Spleen (tissue), 11 donors: ENCODE measurements at regions not wholly inside any gene's neighbourhood (a gene's known extent, or its start where the extent isn't known, plus 50 kb on each side); places are given as distances from the start of the nearest gene placed in this dataset.
"Not testable (repeated sequence)": the region's sequence is repeated elsewhere in the genome, so short reads cannot be mapped to it uniquely, and the experiment has no call there.

Experiments used
- DNase-seq: peaks from one replicate; pipeline ENCODE4 v3.0.0-alpha.2; 2020
- H3K27ac ChIP-seq, 8 donors: fragments of 200-600 bp; sonication (generic) in 7 of 8; 1 replicate in 4 of 8; 2 replicates in 4 of 8; pipeline versions ENCODE4 v1.5.0 to v1.8.0; 2016 to 2021; ENCODE audit warnings: inconsistent platforms in 4 of 8, mild to moderate bottlenecking in 4 of 8, moderate library complexity in 1 of 8
- H3K27me3 ChIP-seq, 7 donors: fragments of 200-600 bp; sonication (generic) in 6 of 7; replicated peaks in 1 of 7; 1 replicate in 4 of 7; 2 replicates in 3 of 7; pipeline versions ENCODE4 v1.5.0 to v1.8.0; 2016 to 2021; ENCODE audit warnings: inconsistent platforms in 3 of 7, mild to moderate bottlenecking in 1 of 7
- H3K36me3 ChIP-seq, 6 donors: fragments of 200-600 bp; sonication (generic) in 5 of 6; 1 replicate in 4 of 6; 2 replicates in 2 of 6; pipeline versions ENCODE4 v1.5.0 to v1.8.0; 2016 to 2021; ENCODE audit warnings: inconsistent platforms in 2 of 6
- H3K4me1 ChIP-seq, 6 donors: fragments of 200-600 bp; sonication (generic) in 5 of 6; 1 replicate in 3 of 6; 2 replicates in 3 of 6; pipeline versions ENCODE4 v1.5.0 to v1.8.0; 2016 to 2021; ENCODE audit warnings: inconsistent platforms in 3 of 6
- H3K4me3 ChIP-seq, 8 donors: fragments of 200-600 bp; sonication (generic) in 7 of 8; 1 replicate in 4 of 8; 2 replicates in 4 of 8; pipeline versions ENCODE4 v1.5.0 to v1.8.0; 2016 to 2021; ENCODE audit warnings: inconsistent platforms in 4 of 8, mild to moderate bottlenecking in 4 of 8, moderate library complexity in 2 of 8
- H3K9me3 ChIP-seq, 8 donors: fragments of 200-600 bp; sonication (generic) in 7 of 8; 1 replicate in 4 of 8; 2 replicates in 4 of 8; pipeline versions ENCODE4 v1.5.0 to v1.8.0; 2016 to 2021; ENCODE audit warnings: inconsistent platforms in 4 of 8
- POLR2A ChIP-seq, 3 donors: fragments of 450-650 bp; IDR thresholded peaks; one replicate each; pipeline ENCODE4 v1.5.1; 2017; ENCODE audit warnings: antibody characterized with exemption in 3 of 3, mild to moderate bottlenecking in 1 of 3
- POLR2AphosphoS5 ChIP-seq, 3 donors: sonication (generic); formaldehyde crosslinking; IDR thresholded peaks; one replicate each; pipeline ENCODE4 v1.5.1; 2017; ENCODE audit warnings: antibody characterized with exemption in 3 of 3
- WGBS, 5 donors: extraction: QIAGEN DNeasy Blood & Tissue Kit in 3 of 5; methylation state at CpG; one replicate each; pipeline versions ENCODE4 v1.1.5 to v1.1.7; 2013 to 2018; 5-methylcytosine and 5-hydroxymethylcytosine counted together
- intact Hi-C: fragments of 100-400 bp; cut with DNase I; formaldehyde crosslinking; loops from one replicate; pipeline ENCODE4 v1.15.0; 2023; ENCODE audit warnings: low total_unique reads
- TF ChIP-seq, protein P1 (sequence below), 11 experiments: fragments of 200-600 bp in 7 of 11; fragments of 450-650 bp in 4 of 11; sonication (generic) in 4 of 11; IDR thresholded peaks in 8 of 11; conservative IDR thresholded peaks in 3 of 11; 1 replicate in 7 of 11; 2 replicates in 4 of 11; pipeline versions ENCODE4 v1.4.0 to v1.8.0; 2016 to 2021; ENCODE audit warnings: antibody characterized with exemption in 11 of 11, inconsistent platforms in 4 of 11, mild to moderate bottlenecking in 1 of 11
- donor health status: healthy with polysubstance abuse.
- donor health status: DM: no; HTN: no; CAD: no; lungs with moderate emphysema.
- donor health status: DM: no; HTN: no; CAD: no.
- donor health status: Bipolar disorder and iron deficiency.
- donor health status: healthy.
- donor health status: DM: no; HTN: no; CAD: no.
- donor health status: DM: yes; HTN: yes; CAD: no.

DNA sequence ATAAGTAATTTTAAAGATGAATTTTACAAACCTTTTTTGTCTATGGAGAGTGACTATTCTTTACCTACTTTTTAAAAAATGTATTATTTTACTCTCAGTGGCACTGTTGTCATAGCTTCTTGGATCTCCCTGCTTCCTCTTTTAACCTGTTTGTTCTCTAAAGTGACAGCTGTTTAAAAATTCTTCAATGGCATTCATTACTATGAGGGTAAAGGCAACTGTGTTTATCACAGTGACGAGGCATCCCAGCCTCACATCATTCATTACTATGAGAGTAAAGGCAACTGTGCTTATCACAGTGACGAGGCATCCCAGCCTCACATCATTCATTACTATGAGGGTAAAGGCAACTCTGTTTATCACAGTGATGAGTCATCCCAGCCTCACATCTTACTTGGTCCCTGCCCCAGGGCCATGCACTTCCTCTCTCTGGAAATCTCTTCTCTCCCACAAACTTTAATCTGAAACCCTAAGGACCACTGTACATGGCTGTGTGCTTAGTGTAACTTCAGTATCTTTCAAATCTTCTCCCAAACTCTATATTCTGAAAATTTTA lies 101.7 kb upstream of the ZNF717 start:
- H3K36me3 ChIP-seq: no peaks in the 10 kb centered on the region
- no peak for DNase-seq
- H3K4me3 ChIP-seq: no peak overlapping the region
- peaks cover 0 to 14% (median 3%) of the 10 kb centered on the region in 8 donors for H3K9me3 ChIP-seq
- H3K27me3 ChIP-seq: no peaks in the 10 kb centered on the region
- no peak overlapping the region for H3K27ac ChIP-seq
- no peaks in the 10 kb centered on the region for H3K4me1 ChIP-seq
- WGBS, 5 donors: 48 to 60% (median 54%) methylated on average over 2 of the region's 2 CpGs
- TF ChIP-seq, protein P1, sequence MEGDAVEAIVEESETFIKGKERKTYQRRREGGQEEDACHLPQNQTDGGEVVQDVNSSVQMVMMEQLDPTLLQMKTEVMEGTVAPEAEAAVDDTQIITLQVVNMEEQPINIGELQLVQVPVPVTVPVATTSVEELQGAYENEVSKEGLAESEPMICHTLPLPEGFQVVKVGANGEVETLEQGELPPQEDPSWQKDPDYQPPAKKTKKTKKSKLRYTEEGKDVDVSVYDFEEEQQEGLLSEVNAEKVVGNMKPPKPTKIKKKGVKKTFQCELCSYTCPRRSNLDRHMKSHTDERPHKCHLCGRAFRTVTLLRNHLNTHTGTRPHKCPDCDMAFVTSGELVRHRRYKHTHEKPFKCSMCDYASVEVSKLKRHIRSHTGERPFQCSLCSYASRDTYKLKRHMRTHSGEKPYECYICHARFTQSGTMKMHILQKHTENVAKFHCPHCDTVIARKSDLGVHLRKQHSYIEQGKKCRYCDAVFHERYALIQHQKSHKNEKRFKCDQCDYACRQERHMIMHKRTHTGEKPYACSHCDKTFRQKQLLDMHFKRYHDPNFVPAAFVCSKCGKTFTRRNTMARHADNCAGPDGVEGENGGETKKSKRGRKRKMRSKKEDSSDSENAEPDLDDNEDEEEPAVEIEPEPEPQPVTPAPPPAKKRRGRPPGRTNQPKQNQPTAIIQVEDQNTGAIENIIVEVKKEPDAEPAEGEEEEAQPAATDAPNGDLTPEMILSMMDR (IDR thresholded peaks at IDR 0.05 in 8 of 11, conservative IDR thresholded peaks at IDR 0.05 in 3 of 11): no peak
- TF ChIP-seq POLR2A (IDR thresholded peaks at IDR 0.05) (no peak), POLR2AphosphoS5 (IDR thresholded peaks at IDR 0.05) (no peak)
- intact Hi-C loops: no loop called here

DNA sequence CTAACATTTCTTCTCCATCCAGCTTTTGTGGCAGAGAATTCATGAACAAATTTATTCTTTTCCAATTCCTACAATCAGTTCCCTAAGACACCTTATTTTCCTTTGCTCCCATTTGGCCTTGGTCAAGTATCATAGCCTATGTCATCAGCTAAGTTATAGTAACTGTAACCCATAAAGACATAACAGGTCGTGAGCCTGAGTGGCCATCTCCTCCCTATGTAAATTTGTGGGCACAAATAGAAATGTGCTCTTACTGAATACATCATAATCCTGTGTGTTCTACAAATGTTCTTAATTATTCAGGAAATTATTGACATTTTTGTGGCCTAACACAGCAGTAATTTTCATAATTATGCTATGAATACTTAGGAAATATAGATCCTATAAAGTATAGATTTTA lies 108.9 kb upstream of the ZNF717 start:
- 44 to 56% (median 55%) methylated on average over 1 of the region's 1 CpG for whole genome bisulfite sequencing, 5 donors
- Histone ChIP-seq H3K27ac (no peak overlapping the region), H3K4me3 (no peak overlapping the region), H3K27me3 (no peaks in the 10 kb centered on the region), H3K36me3 (no peaks in the 10 kb centered on the region), H3K4me1 (no peaks in the 10 kb centered on the region), H3K9me3 (no peaks in the 10 kb centered on the region)
- TF ChIP-seq POLR2A (IDR thresholded peaks at IDR 0.05) (no peak), POLR2AphosphoS5 (IDR thresholded peaks at IDR 0.05) (no peak)
- TF ChIP-seq, protein P1 (IDR thresholded peaks at IDR 0.05 in 8 of 11, conservative IDR thresholded peaks at IDR 0.05 in 3 of 11): no peak
- DNase-seq: no peak
- intact Hi-C loops: no loop called here

DNA sequence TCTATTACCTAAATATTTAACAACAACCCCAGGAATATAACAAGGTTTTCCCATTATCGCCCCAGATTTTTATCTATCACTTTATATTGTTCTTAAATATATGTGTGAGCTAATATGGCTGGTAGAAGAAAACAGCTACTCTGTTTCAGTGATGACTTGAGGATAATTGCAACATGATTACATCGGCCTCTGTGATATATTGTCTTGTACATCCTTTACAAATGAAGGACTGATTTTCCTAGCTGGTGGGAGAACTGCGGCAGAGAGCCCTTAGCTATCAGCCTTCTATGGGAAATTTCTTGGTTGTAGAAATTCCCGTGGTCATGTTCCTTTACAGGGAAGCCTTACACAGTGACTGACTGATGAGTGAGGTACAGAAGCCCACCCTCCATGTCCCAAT lies 110.9 kb upstream of the ZNF717 start:
- no peak for DNase-seq
- no peak overlapping the region for H3K27ac ChIP-seq
- H3K4me1 ChIP-seq: no peaks in the 10 kb centered on the region
- H3K36me3 ChIP-seq: no peaks in the 10 kb centered on the region
- no peaks in the 10 kb centered on the region for H3K9me3 ChIP-seq
- no peaks in the 10 kb centered on the region for H3K27me3 ChIP-seq
- TF ChIP-seq, protein P1 (IDR thresholded peaks at IDR 0.05 in 8 of 11, conservative IDR thresholded peaks at IDR 0.05 in 3 of 11): no peak
- TF ChIP-seq POLR2AphosphoS5 (IDR thresholded peaks at IDR 0.05) (no peak), POLR2A (IDR thresholded peaks at IDR 0.05) (no peak)
- 86 to 92% (median 89%) methylated on average over 4 of the region's 4 CpGs for WGBS, 5 donors
- intact Hi-C loops: no loop called here
- no peak overlapping the region for H3K4me3 ChIP-seq

DNA sequence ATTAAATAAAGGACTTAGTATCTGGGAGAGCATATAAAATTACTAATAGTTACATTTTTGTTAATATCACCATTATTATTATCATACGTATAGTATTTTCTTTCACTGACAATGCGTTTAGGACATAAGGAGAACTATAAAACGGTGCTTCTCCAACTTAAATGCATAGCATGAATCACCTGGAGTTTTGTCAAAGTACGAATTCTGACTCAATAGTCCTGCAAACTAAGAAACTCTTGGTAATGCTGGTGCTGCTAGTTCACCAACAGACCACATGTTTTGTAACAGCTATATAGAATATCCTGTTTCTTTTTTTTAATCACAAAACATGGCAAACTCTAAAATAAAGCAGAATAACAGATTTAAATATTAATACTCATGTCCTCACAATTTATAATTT lies 116.1 kb upstream of the ZNF717 start:
- intact Hi-C loops, H3K36me3 ChIP-seq, H3K27me3 ChIP-seq, DNase-seq, H3K4me3 ChIP-seq, H3K27ac ChIP-seq, H3K4me1 ChIP-seq, H3K9me3 ChIP-seq: not testable (repeated sequence)
- WGBS, 5 donors: 72 to 87% (median 80%) methylated on average over 4 of the region's 4 CpGs
